IMR-90 (cell line): ENCODE measurements at regions not wholly inside any gene's neighbourhood (a gene's known extent, or its start where the extent isn't known, plus 50 kb on each side); places are given as distances from the start of the nearest gene placed in this dataset.

Experiments
- ATAC-seq: fragments of 200-7000 bp; cut with Tn5 transposase; 2 replicates; pipeline ENCODE4 v1.9.1; 2020; ENCODE audit warnings: low read depth, mild to moderate bottlenecking, moderate library complexity
- BruUV-seq: library from RNA; stranded (reverse); fragments of 400-500 nt; replicated peaks from 2 replicates; lab custom pipeline; 2021; lab: Mats Ljungman, UMichigan
- CTCF ChIA-PET: fragments of 300-600 bp; formaldehyde crosslinking; extraction: SDS; loops from one replicate; lab custom pipeline; 2021; ENCODE audit warnings: antibody characterized with exemption; lab: Yijun Ruan, JAX
- POLR2A ChIA-PET: fragments of 300-600 bp; sonication (Branson Sonifier 250); formaldehyde crosslinking; loops from one replicate; lab custom pipeline; 2022; ENCODE audit warnings: antibody characterized with exemption; ENCODE audit not compliant: unreplicated experiment; lab: Charles Lee
- DNase-seq: peaks from one replicate; pipeline ENCODE4 v3.0.0; 2013
- H2AFZ ChIP-seq: replicated peaks from 2 replicates; pipeline ENCODE3; 2013; ENCODE audit warnings: low read length, mild to moderate bottlenecking; ENCODE audit not compliant: poor library complexity
- H2AK5ac ChIP-seq: 2 replicates; pipeline ENCODE4 v1.6.1; 2013; ENCODE audit warnings: low read depth, low read length, inconsistent platforms
- H2AK9ac ChIP-seq: replicated peaks from 2 replicates; pipeline ENCODE3; 2013; ENCODE audit warnings: mild to moderate bottlenecking, low read depth, low read length, moderate library complexity; ENCODE audit not compliant: poor library complexity
- H2BK120ac ChIP-seq: 2 replicates; pipeline ENCODE4 v1.6.1; 2013; ENCODE audit warnings: low read depth, low read length, inconsistent platforms
- H2BK15ac ChIP-seq: 3 replicates; pipeline ENCODE4 v1.6.1; 2013; ENCODE audit warnings: low read depth, low read length, inconsistent platforms
- H2BK20ac ChIP-seq: 2 replicates; pipeline ENCODE4 v1.6.1; 2013; ENCODE audit warnings: low read depth, mild to moderate bottlenecking, inconsistent platforms, low read length, moderate library complexity
- H2BK5ac ChIP-seq: 2 replicates; pipeline ENCODE4 v1.6.1; 2013; ENCODE audit warnings: mild to moderate bottlenecking, low read depth, low read length, inconsistent platforms; ENCODE audit not compliant: poor library complexity, severe bottlenecking
- H3K14ac ChIP-seq: replicated peaks from 2 replicates; pipeline ENCODE4 v1.6.1; 2013; ENCODE audit warnings: low read depth, low read length, inconsistent platforms
- H3K18ac ChIP-seq: 2 replicates; pipeline ENCODE4 v1.6.1; 2013; ENCODE audit warnings: low read depth, low read length, control low read depth
- H3K23ac ChIP-seq: 2 replicates; pipeline ENCODE4 v1.6.1; 2013; ENCODE audit warnings: low read depth, low read length, inconsistent platforms
- H3K27ac ChIP-seq: 2 replicates; pipeline ENCODE4 v1.5.1; 2013; ENCODE audit warnings: mild to moderate bottlenecking, control low read depth, low read length; ENCODE audit not compliant: insufficient read depth
- H3K27me3 ChIP-seq: 2 replicates; pipeline ENCODE4 v1.6.1; 2013; ENCODE audit warnings: low read length; ENCODE audit not compliant: control insufficient read depth, insufficient read depth
- H3K36me3 ChIP-seq: 2 replicates; pipeline ENCODE4 v1.6.1; 2013; ENCODE audit warnings: low read length, mixed read lengths; ENCODE audit not compliant: control insufficient read depth, insufficient read depth
- H3K4ac ChIP-seq: 2 replicates; pipeline ENCODE4 v1.6.1; 2013; ENCODE audit warnings: low read depth, low read length, inconsistent platforms
- H3K4me1 ChIP-seq: 2 replicates; pipeline ENCODE4 v1.6.1; 2013; ENCODE audit warnings: low read length, mixed read lengths; ENCODE audit not compliant: control insufficient read depth, insufficient read depth
- H3K4me2 ChIP-seq: 2 replicates; pipeline ENCODE4 v1.6.1; 2013; ENCODE audit warnings: low read depth, mild to moderate bottlenecking, control low read depth, low read length, moderate library complexity
- H3K4me3 ChIP-seq: 2 replicates; pipeline ENCODE4 v1.5.1; 2013; ENCODE audit warnings: low read depth, mild to moderate bottlenecking, control low read depth, low read length, moderate library complexity; ENCODE audit not compliant: insufficient read depth
- H3K56ac ChIP-seq: 2 replicates; pipeline ENCODE4 v1.6.1; 2013; ENCODE audit warnings: low read length, inconsistent platforms; ENCODE audit not compliant: insufficient read depth; ENCODE audit errors: extremely low read depth
- H3K79me1 ChIP-seq, 2 experiments: 2 replicates each; pipeline ENCODE4 v1.6.1; 2013; ENCODE audit warnings: low read length in 2 of 2, inconsistent platforms in 1 of 2, low read depth in 1 of 2
- H3K9ac ChIP-seq: 2 replicates; pipeline ENCODE4 v1.6.1; 2013; ENCODE audit warnings: low read depth, low read length, control low read depth
- H3K9me1 ChIP-seq: 2 replicates; pipeline ENCODE4 v1.6.1; 2013; ENCODE audit warnings: low read length, inconsistent platforms; ENCODE audit not compliant: insufficient read depth
- H3K9me3 ChIP-seq: 2 replicates; pipeline ENCODE4 v1.6.1; 2013; ENCODE audit warnings: low read length; ENCODE audit not compliant: control insufficient read depth, insufficient read depth
- H4K20me1 ChIP-seq: 2 replicates; pipeline ENCODE4 v1.6.1; 2013; ENCODE audit warnings: low read length, inconsistent platforms; ENCODE audit not compliant: insufficient read depth
- H4K5ac ChIP-seq: 2 replicates; pipeline ENCODE4 v1.6.1; 2013; ENCODE audit warnings: mild to moderate bottlenecking, low read depth, low read length, control low read depth
- H4K8ac ChIP-seq, 2 experiments: 2 replicates each; pipeline ENCODE4 v1.6.1; 2013; ENCODE audit warnings: low read depth in 2 of 2, low read length in 2 of 2, control low read depth in 1 of 2, inconsistent platforms in 1 of 2
- H4K91ac ChIP-seq: 2 replicates; pipeline ENCODE4 v1.6.1; 2013; ENCODE audit warnings: low read depth, low read length, inconsistent platforms; ENCODE audit not compliant: insufficient read depth
- BHLHE40 ChIP-seq: fragments of 150-350 bp; IDR thresholded peaks from 2 replicates; pipeline ENCODE4 v1.6.1; 2016; ENCODE audit warnings: mild to moderate bottlenecking, low read depth, low read length
- FOS ChIP-seq: fragments of 150-350 bp; IDR thresholded peaks from 2 replicates; pipeline ENCODE4 v1.6.1; 2016; ENCODE audit warnings: low read depth, low read length
- MAFK ChIP-seq: IDR thresholded peaks from 2 replicates; pipeline ENCODE4 v1.6.1; 2012; ENCODE audit warnings: low read depth, low read length, improper control_type of control experiment
- MXI1 ChIP-seq: IDR thresholded peaks from 2 replicates; pipeline ENCODE4 v1.6.1; 2012; ENCODE audit warnings: low read depth, mild to moderate bottlenecking, low read length, moderate library complexity, borderline replicate concordance
- SMC3 ChIP-seq: fragments of 150-350 bp; IDR thresholded peaks from 2 replicates; pipeline ENCODE4 v1.6.1; 2016; ENCODE audit warnings: low read depth, mild to moderate bottlenecking, antibody characterized with exemption, low read length, moderate library complexity
- WGBS, 2 experiments: methylation state at CpG; one replicate each; pipeline versions ENCODE4 v1.1.5 to v1.1.7; 2013; ENCODE audit warnings: missing lambda C conversion rate in 2 of 2; ENCODE audit not compliant: insufficient read length in 1 of 2; ENCODE audit errors: extremely low coverage in 2 of 2; 5-methylcytosine and 5-hydroxymethylcytosine counted together
- dilution Hi-C: fragments of 300-500 bp; cut with HindIII; formaldehyde crosslinking; loops from one replicate; pipeline ENCODE4 v1.14.3; 2018; ENCODE audit warnings: low sequenced_read_pairs; ENCODE audit not compliant: unreplicated experiment
- in situ Hi-C: fragments of 300-500 bp; cut with MboI; formaldehyde crosslinking; loops from 3 replicates; pipeline ENCODE4 v1.14.3; 2019; ENCODE audit warnings: low sequenced_read_pairs, inconsistent platforms, mixed read lengths
- intact Hi-C: fragments of 100-400 bp; cut with micrococcal nuclease; formaldehyde crosslinking; loops from 2 replicates; pipeline ENCODE4 v1.10.0; 2022

DNA sequence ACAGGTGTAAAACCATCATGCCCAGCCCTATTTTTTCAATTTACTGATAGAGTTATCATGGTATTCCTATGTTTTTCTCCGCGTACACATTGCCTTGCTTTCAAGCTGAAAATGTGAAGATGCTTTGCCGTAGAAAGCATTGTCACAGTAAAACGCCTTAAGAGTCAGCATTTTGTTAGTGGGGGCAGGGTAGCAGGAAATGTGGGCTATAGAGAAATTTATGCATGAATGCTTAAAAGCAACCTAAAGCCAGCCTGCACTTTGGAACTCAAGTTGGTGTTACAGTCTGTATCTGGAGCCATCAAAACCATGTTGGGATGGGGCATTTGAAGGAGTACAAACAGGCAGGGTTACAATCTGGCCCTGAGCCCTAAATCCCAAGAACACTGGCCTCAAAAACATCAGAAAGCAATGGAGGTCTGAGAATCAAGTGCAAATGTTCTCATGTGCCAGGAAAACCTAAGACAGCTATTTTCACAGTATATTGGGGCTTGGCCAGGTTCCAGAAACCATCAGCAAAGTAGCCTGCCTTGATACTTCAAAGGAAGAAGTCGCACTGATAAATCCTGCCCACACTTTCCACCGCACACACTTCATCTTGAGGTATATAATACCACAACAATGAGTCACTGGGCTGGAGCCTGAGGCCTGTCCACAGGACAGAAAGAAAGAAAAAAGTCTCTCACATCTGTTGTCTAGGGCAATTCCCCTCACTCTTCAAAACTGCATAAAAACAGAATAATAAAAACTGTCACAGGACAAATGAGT, 313.8 kb downstream of the ENC1 start:
- Histone ChIP-seq H4K20me1 (no peaks in the 10 kb centered on the region), H2BK120ac (peak overlapping the region; percentile 10; the same call in 1 of the 2 replicates), H3K14ac (no peak overlapping the region), H3K9me1 (0 out of 2 replicates have a peak, but pooled peaks cover 8% of the 10 kb centered on the region), H4K8ac (no peak overlapping the region), H3K18ac (peak overlapping the region; percentile 16; the same call in 1 of the 2 replicates), H3K4me3 (no peak overlapping the region), H4K91ac (no peak overlapping the region), H2AK9ac (no peak overlapping the region), H3K27me3 (peaks cover 19% of the 10 kb centered on the region), H2BK5ac (no peak overlapping the region), H3K36me3 (no peaks in the 10 kb centered on the region), H2BK20ac (0 out of 2 replicates have a peak overlapping the region, but pooled peaks have one; percentile 13), H2BK15ac (0 out of 3 replicates have a peak overlapping the region, but pooled peaks have one; percentile 13), H4K5ac (no peak overlapping the region), H3K9ac (no peak overlapping the region), H3K9me3 (no peaks in the 10 kb centered on the region), H3K56ac (no peak overlapping the region), H3K27ac (no peak overlapping the region), H2AK5ac (no peak overlapping the region), H3K4me2 (peak overlapping the region; percentile 3; the same call in 1 of the 2 replicates), H3K23ac (no peak overlapping the region), H3K4ac (no peak overlapping the region), H3K4me1 (peaks cover 4% of the 10 kb centered on the region; the same call in 1 of the 2 replicates), H2AFZ (no peak overlapping the region), H3K79me1 (no peaks in the 10 kb centered on the region)
- BruUV-seq: no TSS peak
- POLR2A ChIA-PET: no interaction called here
- intact Hi-C loops: no loop called here
- DNase-seq (peak; percentile 96), ATAC-seq (peak; percentile 93)
- CTCF ChIA-PET: no interaction called here
- no peak for TF ChIP-seq MXI1
- TF ChIP-seq BHLHE40: peak; percentile 67
- peak; percentile 16; the same call in 1 of the 2 replicates for TF ChIP-seq MAFK
- peak; percentile 83 for TF ChIP-seq FOS
- no peak for TF ChIP-seq SMC3
- WGBS, 2 experiments: 46% methylated on average over 5 of the region's 6 CpGs; no CpG with 5 or more reads in 1 of the 2 experiments
- in situ Hi-C loops: no loop called here
- dilution Hi-C loops: no loop called here
